Left lung (tissue), 4 donors: ENCODE measurements at regions not wholly inside any gene's neighbourhood (a gene's known extent, or its start where the extent isn't known, plus 50 kb on each side); places are given as distances from the start of the nearest gene placed in this dataset.

ENCODE experiments used
- ATAC-seq: fragments of 200-7000 bp; cut with Tn5 transposase; one replicate; pipeline ENCODE4 v1.9.1; 2020; ENCODE audit warnings: moderate library complexity
- DNase-seq, 4 donors: peaks; one replicate each; pipeline ENCODE4 v3.0.0-alpha.2; 2013 to 2020
- H3K27ac ChIP-seq, 2 donors: fragments of 200-600 bp; sonication (generic) in 1 of 2; one replicate each; pipeline versions ENCODE4 v1.5.0 to v1.8.0; 2020 to 2021
- H3K27me3 ChIP-seq, 2 donors: fragments of 200-600 bp; sonication (generic) in 1 of 2; one replicate each; pipeline versions ENCODE4 v1.5.0 to v1.8.0; 2020 to 2021
- H3K36me3 ChIP-seq, 2 donors: fragments of 200-600 bp; sonication (generic) in 1 of 2; one replicate each; pipeline versions ENCODE4 v1.5.0 to v1.8.0; 2020 to 2021
- H3K4me1 ChIP-seq, 2 donors: fragments of 200-600 bp; one replicate each; pipeline ENCODE4 v1.8.0; 2021
- H3K4me3 ChIP-seq, 2 donors: fragments of 200-600 bp; sonication (generic) in 1 of 2; one replicate each; pipeline versions ENCODE4 v1.5.0 to v1.8.0; 2020 to 2021; ENCODE audit warnings: mild to moderate bottlenecking in 1 of 2
- H3K9me3 ChIP-seq, 2 donors: fragments of 200-600 bp; sonication (generic) in 1 of 2; one replicate each; pipeline versions ENCODE4 v1.5.0 to v1.8.0; 2020 to 2021
- intact Hi-C, 2 donors: fragments of 100-400 bp; cut with DNase I; formaldehyde crosslinking; loops; one replicate each; pipeline versions ENCODE4 v1.11.2 to v1.14.2; 2022
- TF ChIP-seq, protein P1 (sequence below), 2 donors: fragments of 200-600 bp; sonication (generic) in 1 of 2; IDR thresholded peaks; one replicate each; pipeline versions ENCODE4 v1.5.0 to v1.8.0; 2021; ENCODE audit warnings: antibody characterized with exemption in 2 of 2
- donor health status: DM: no; HTN: yes; CAD: no.
- donor health status: DM: no; HTN: no; CAD: no.

DNA sequence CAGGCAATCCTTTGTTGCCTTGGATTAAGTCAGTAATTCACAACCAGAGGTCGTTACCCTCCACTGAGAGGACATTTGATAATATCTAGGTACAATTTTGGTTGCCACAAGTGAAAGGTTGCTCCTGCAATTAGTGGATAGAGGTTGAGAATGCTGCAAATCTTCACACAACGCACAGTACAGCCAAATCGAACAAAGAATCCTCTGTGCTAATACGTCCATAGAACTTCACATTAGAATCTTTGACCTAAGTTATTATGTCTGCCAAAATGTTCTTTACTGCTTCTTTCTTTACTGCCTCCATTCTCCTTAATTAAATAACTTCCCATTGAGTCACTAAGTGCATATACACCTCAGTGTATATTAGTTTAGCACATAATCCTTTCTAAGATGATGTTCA is 879.5 kb downstream of the TRIB2 start:
- ATAC-seq (no peak), DNase-seq (no peak)
- Histone ChIP-seq H3K4me1 (no peaks in the 10 kb centered on the region), H3K27me3 (no peaks in the 10 kb centered on the region), H3K27ac (no peak overlapping the region), H3K36me3 (no peaks in the 10 kb centered on the region), H3K9me3 (no peaks in the 10 kb centered on the region), H3K4me3 (no peak overlapping the region)
- TF ChIP-seq, protein P1, sequence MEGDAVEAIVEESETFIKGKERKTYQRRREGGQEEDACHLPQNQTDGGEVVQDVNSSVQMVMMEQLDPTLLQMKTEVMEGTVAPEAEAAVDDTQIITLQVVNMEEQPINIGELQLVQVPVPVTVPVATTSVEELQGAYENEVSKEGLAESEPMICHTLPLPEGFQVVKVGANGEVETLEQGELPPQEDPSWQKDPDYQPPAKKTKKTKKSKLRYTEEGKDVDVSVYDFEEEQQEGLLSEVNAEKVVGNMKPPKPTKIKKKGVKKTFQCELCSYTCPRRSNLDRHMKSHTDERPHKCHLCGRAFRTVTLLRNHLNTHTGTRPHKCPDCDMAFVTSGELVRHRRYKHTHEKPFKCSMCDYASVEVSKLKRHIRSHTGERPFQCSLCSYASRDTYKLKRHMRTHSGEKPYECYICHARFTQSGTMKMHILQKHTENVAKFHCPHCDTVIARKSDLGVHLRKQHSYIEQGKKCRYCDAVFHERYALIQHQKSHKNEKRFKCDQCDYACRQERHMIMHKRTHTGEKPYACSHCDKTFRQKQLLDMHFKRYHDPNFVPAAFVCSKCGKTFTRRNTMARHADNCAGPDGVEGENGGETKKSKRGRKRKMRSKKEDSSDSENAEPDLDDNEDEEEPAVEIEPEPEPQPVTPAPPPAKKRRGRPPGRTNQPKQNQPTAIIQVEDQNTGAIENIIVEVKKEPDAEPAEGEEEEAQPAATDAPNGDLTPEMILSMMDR (IDR thresholded peaks at IDR 0.05) = no peak
- intact Hi-C loops = no loop called here

DNA sequence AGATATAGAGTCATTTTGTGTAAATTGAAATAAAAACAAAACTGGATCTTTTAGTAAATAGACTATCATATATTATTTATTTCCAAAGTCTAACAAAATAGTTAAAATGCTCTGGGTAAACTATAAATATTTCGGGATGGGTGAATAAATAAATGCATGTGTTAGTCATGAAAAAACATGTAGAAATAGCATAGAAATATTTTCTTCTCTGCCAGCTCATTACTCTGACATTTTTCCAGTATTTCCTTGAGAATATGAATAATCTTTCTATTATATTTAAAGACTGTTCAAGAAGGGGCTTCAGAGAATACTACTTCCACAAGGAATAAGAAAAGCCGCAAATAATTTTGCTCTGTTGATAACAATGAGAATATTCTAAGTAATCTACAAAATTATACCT is 880.4 kb downstream of the TRIB2 start:
- TF ChIP-seq, protein P1 (IDR thresholded peaks at IDR 0.05) = no peak
- no peak overlapping the region for H3K27ac ChIP-seq
- DNase-seq = no peak
- no peak overlapping the region for H3K4me3 ChIP-seq
- no peak for ATAC-seq
- no peaks in the 10 kb centered on the region for H3K27me3 ChIP-seq
- H3K9me3 ChIP-seq = no peaks in the 10 kb centered on the region
- H3K4me1 ChIP-seq = no peaks in the 10 kb centered on the region
- intact Hi-C loops = no loop called here
- no peaks in the 10 kb centered on the region for H3K36me3 ChIP-seq

DNA sequence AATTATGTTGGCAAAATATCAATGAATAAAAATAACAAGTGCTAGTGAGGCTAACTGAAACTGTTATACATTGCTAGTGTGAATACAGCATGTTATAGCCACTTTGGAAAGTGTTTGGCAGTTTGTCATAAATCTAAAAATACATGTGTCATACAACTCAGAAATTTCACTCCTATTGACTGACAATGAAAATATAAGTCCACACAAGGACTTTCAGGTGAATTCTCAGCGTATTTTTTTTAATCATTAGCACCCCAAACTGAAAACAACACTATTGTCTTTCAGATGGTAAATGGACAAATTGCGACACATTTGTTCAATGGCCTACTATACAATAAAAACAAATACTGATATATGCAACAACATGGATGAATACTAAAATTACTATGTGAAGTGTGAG is 884.8 kb downstream of the TRIB2 start:
- intact Hi-C loops = no loop called here
- DNase-seq (no peak), ATAC-seq (no peak)
- Histone ChIP-seq H3K4me3 (no peak overlapping the region), H3K4me1 (no peaks in the 10 kb centered on the region), H3K27ac (no peak overlapping the region), H3K36me3 (no peaks in the 10 kb centered on the region), H3K9me3 (no peaks in the 10 kb centered on the region), H3K27me3 (no peaks in the 10 kb centered on the region)
- TF ChIP-seq, protein P1 (IDR thresholded peaks at IDR 0.05) = no peak

DNA sequence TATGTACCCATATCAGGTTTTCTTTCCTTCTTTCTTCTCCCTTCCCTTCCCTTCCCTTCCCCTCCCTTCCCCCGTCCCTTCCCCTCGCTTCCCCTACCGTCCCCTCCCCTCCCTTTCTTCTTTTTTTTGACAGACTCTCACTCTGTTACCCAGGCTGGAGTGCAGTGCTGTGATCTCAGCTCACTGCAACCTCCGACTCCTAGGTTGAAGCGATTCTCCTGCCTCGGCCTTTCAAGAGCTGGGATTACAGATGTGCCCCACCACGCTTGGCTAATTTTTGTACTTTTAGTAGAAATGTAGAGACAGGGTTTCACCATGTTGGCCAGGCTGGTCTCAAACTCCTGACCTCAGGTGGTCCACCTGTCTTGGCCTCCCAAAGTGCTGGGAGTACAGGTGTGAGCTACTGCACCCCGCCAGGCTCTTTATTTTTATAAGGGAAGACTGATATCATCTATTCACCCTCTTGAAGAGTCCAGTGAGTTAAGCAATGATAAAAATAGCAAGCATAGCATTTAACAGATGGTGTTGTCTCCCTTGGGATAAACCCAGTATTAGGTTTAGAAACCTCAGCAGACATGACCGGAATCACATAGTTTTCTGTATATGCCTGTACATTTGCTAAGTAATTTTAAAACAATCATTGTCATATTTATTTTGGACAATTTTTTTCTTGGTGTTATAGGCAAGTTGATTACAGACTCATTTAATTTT is 888.4 kb downstream of the TRIB2 start:
- H3K36me3 ChIP-seq = no peaks in the 10 kb centered on the region
- peaks cover 0 to under 1% of the 10 kb centered on the region in 2 donors for H3K9me3 ChIP-seq
- intact Hi-C loops = no loop called here
- H3K27ac ChIP-seq = no peak overlapping the region
- H3K4me1 ChIP-seq = no peaks in the 10 kb centered on the region
- H3K27me3 ChIP-seq = no peaks in the 10 kb centered on the region
- TF ChIP-seq, protein P1 (IDR thresholded peaks at IDR 0.05) = no peak
- ATAC-seq = no peak
- no peak overlapping the region for H3K4me3 ChIP-seq
- DNase-seq = no peak

DNA sequence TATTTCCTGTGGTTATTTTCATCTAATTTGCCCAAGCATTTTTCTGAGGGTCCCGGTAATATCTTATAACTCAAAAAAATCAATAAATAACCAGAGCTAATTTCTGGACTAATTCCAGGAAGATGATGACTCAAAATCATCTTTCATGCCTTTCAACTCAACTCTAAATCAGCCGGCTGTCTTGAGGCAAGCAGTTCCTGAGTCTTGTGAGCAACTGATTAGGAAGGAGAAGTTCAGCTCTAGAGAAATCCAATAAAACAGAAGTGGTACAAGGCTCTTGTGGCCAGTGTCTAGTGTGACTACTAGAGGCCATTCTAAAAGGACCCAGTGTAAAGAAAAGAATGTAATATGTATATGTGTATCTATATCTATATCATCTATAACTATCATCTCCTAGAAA is 890.4 kb downstream of the TRIB2 start:
- TF ChIP-seq, protein P1 (IDR thresholded peaks at IDR 0.05) = no peak
- Histone ChIP-seq H3K4me3 (no peak overlapping the region), H3K9me3 (peaks cover 0 to 3% of the 10 kb centered on the region in 2 donors), H3K36me3 (no peaks in the 10 kb centered on the region), H3K27ac (no peak overlapping the region), H3K4me1 (no peaks in the 10 kb centered on the region), H3K27me3 (no peaks in the 10 kb centered on the region)
- no peak for DNase-seq
- no peak for ATAC-seq
- intact Hi-C loops = no loop called here
